ENCODE measurements at regions not wholly inside any gene's neighbourhood (a gene's known extent, or its start where the extent isn't known, plus 50 kb on each side); places are given as distances from the start of the nearest gene placed in this dataset.
"Not testable (repeated sequence)": the region's sequence is repeated elsewhere in the genome, so short reads cannot be mapped to it uniquely, and the experiment has no call there.

GRCh38 chr22:34414467-34415440, 494.5 kb upstream of the LARGE1 start:
- Histone ChIP-seq H3K9me3 (ENCODE audit: control insufficient read depth in 4 of 4, low read length in 3 of 4) (peaks cover 0 to 2% (median 0%) of the 10 kb centered on the region in 4 donors), H3K9ac (ENCODE audit: low read depth in 1 of 2, low read length in 2 of 2) (no peak overlapping the region), H3K27ac (ENCODE audit: low read depth in 1 of 2, low read length in 2 of 2) (no peak overlapping the region), H3K4me1 (ENCODE audit: control insufficient read depth in 4 of 4, insufficient read depth in 4 of 4, low read length in 3 of 4) (no peaks in the 10 kb centered on the region), H3K27me3 (ENCODE audit: control insufficient read depth in 4 of 4, insufficient read depth in 4 of 4, low read length in 3 of 4) (no peaks in the 10 kb centered on the region), H3K36me3 (ENCODE audit: control insufficient read depth in 4 of 4, insufficient read depth in 3 of 4, low read depth in 1 of 4, low read length in 3 of 4) (no peaks in the 10 kb centered on the region), H3K4me3 (ENCODE audit: low read depth in 1 of 3, low read length in 3 of 3) (no peak overlapping the region)
- TF ChIP-seq HNF4G (IDR thresholded peaks at IDR 0.05): no peak
- TF ChIP-seq RAD21 (IDR thresholded peaks at IDR 0.05): peak; percentile 89 to 93
- no peak for TF ChIP-seq YY1 (IDR thresholded peaks at IDR 0.05)
- TF ChIP-seq MAX (IDR thresholded peaks at IDR 0.05): peak; percentile 13
- peak; percentile 78 for TF ChIP-seq CTCF (IDR thresholded peaks at IDR 0.05; ENCODE audit: low read depth, low read length, missing input control)
- peak; percentile 100 for TF ChIP-seq REST (IDR thresholded peaks at IDR 0.05)
- DNase-seq (ENCODE audit: low spot score): peak; percentile 36
- WGBS: 31% methylated on average over 4 of the region's 4 CpGs

GRCh38 chr22:34416022-34416860, 496.0 kb upstream of the LARGE1 start:
- WGBS: 36% methylated on average over 7 of the region's 7 CpGs

GRCh38 chr22:34422948-34423347, 502.7 kb upstream of the LARGE1 start:
- DNase-seq (ENCODE audit: low spot score); H3K27ac ChIP-seq (ENCODE audit: low read depth in 1 of 2, low read length in 2 of 2): not testable (repeated sequence)
- WGBS: 77% methylated on average over 8 of the region's 8 CpGs

More at GRCh38 chr22:34416022-34416860, 496.0 kb upstream of the LARGE1 start:
- Histone ChIP-seq H3K9me3 (ENCODE audit: control insufficient read depth in 4 of 4, low read length in 3 of 4) (peaks cover 0 to 2% (median 0%) of the 10 kb centered on the region in 4 donors), H3K4me1 (ENCODE audit: control insufficient read depth in 4 of 4, insufficient read depth in 4 of 4, low read length in 3 of 4) (no peaks in the 10 kb centered on the region), H3K4me3 (ENCODE audit: low read depth in 1 of 3, low read length in 3 of 3) (no peak overlapping the region), H3K27ac (ENCODE audit: low read depth in 1 of 2, low read length in 2 of 2) (no peak overlapping the region), H3K9ac (ENCODE audit: low read depth in 1 of 2, low read length in 2 of 2) (no peak overlapping the region), H3K27me3 (ENCODE audit: control insufficient read depth in 4 of 4, insufficient read depth in 4 of 4, low read length in 3 of 4) (no peaks in the 10 kb centered on the region), H3K36me3 (ENCODE audit: control insufficient read depth in 4 of 4, insufficient read depth in 3 of 4, low read depth in 1 of 4, low read length in 3 of 4) (no peaks in the 10 kb centered on the region)
- TF ChIP-seq REST (IDR thresholded peaks at IDR 0.05): no peak
- DNase-seq (ENCODE audit: low spot score): no peak

More at GRCh38 chr22:34422948-34423347, 502.7 kb upstream of the LARGE1 start:
- not testable (repeated sequence) for H3K9me3 ChIP-seq (ENCODE audit: control insufficient read depth in 4 of 4, low read length in 3 of 4); H3K36me3 ChIP-seq (ENCODE audit: control insufficient read depth in 4 of 4, insufficient read depth in 3 of 4, low read depth in 1 of 4, low read length in 3 of 4); H3K4me3 ChIP-seq (ENCODE audit: low read depth in 1 of 3, low read length in 3 of 3); H3K4me1 ChIP-seq (ENCODE audit: control insufficient read depth in 4 of 4, insufficient read depth in 4 of 4, low read length in 3 of 4); H3K9ac ChIP-seq (ENCODE audit: low read depth in 1 of 2, low read length in 2 of 2); H3K27me3 ChIP-seq (ENCODE audit: control insufficient read depth in 4 of 4, insufficient read depth in 4 of 4, low read length in 3 of 4)
